ENCODE measurements at regions not wholly inside any gene's neighbourhood (a gene's known extent, or its start where the extent isn't known, plus 50 kb on each side); places are given as distances from the start of the nearest gene placed in this dataset.

DNA sequence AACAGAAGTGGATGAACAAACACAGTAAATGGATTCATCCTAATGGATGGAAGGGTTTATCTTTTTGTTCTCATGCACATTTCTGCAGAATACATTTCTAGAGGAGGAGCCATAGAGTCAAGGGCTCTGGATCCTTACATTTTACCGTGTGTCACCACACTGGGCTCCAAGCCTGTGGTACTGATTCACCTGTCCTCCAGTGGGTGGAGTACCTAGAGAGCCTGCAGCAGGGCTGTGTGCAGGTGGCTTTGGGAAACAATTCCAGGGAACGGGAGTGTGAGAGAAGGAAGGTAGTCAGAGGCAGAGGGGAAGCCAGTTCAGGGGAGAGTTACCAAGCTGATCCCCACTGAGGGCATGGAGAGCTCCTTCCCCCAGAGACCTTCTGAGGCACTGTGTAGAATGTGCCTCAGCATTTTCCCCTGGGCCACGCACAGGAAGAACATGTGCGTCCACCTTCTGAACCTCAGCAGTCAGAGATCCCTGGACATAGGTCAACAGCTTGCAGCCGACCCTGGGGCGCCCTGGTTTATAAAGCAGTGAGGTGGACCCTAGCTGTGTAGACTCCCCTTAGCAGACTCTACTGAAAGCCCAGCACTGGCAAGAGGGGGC, 85.3 kb upstream of the SLC22A23 start:
- Histone ChIP-seq H3K27ac (no peak overlapping the region), H3K36me3 (no peaks in the 10 kb centered on the region), H3K4me3 (no peak overlapping the region), H3K9me3 (no peaks in the 10 kb centered on the region), H3K4me1 (no peaks in the 10 kb centered on the region), H3K27me3 (replicated peaks in 1 of 7) (peaks cover 0 to 35% (median 0%) of the 10 kb centered on the region in 7 donors)
- WGBS, 5 donors: 82 to 88% (median 86%) methylated on average over 6 of the region's 6 CpGs
- intact Hi-C loops (cut with DNase I; ENCODE audit: low total_unique reads): no loop called here
- no peak for DNase-seq
- TF ChIP-seq, protein P1, sequence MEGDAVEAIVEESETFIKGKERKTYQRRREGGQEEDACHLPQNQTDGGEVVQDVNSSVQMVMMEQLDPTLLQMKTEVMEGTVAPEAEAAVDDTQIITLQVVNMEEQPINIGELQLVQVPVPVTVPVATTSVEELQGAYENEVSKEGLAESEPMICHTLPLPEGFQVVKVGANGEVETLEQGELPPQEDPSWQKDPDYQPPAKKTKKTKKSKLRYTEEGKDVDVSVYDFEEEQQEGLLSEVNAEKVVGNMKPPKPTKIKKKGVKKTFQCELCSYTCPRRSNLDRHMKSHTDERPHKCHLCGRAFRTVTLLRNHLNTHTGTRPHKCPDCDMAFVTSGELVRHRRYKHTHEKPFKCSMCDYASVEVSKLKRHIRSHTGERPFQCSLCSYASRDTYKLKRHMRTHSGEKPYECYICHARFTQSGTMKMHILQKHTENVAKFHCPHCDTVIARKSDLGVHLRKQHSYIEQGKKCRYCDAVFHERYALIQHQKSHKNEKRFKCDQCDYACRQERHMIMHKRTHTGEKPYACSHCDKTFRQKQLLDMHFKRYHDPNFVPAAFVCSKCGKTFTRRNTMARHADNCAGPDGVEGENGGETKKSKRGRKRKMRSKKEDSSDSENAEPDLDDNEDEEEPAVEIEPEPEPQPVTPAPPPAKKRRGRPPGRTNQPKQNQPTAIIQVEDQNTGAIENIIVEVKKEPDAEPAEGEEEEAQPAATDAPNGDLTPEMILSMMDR (IDR thresholded peaks at IDR 0.05 in 8 of 11, conservative IDR thresholded peaks at IDR 0.05 in 3 of 11): no peak
- TF ChIP-seq POLR2A (IDR thresholded peaks at IDR 0.05) (no peak), POLR2AphosphoS5 (IDR thresholded peaks at IDR 0.05) (no peak)

DNA sequence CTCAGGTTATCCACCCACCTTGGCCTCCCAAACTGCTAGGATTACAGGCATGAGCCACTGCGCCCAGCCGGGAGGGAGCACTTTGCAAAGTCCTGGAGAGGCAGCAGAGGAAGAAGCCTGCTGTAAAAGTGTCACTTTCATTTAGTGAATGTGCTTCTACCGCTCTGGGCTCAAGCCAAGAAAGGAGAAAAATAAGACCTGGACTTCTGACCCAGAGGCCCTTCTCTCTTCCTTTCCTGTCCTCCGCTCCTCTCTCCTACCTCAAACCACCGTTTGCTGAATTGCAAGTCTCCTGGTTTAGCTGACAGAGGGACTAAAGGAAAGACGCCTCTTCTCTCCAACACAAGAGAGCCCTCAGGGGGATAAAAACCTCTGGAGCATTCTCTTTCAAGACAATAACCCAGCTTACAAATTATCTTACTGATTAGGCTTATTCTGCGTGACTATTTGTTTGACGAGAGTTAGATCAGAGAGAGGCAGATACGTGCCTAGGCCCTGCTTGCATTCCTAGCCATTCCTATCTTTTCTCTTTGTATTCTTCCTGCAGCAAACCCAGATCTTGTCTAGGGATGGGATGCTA, 84.2 kb upstream of the SLC22A23 start:
- WGBS, 5 donors: 75 to 88% (median 82%) methylated on average over 9 of the region's 9 CpGs
- TF ChIP-seq POLR2AphosphoS5 (IDR thresholded peaks at IDR 0.05) (no peak), POLR2A (IDR thresholded peaks at IDR 0.05) (no peak)
- TF ChIP-seq, protein P1 (IDR thresholded peaks at IDR 0.05 in 8 of 11, conservative IDR thresholded peaks at IDR 0.05 in 3 of 11): no peak

DNA sequence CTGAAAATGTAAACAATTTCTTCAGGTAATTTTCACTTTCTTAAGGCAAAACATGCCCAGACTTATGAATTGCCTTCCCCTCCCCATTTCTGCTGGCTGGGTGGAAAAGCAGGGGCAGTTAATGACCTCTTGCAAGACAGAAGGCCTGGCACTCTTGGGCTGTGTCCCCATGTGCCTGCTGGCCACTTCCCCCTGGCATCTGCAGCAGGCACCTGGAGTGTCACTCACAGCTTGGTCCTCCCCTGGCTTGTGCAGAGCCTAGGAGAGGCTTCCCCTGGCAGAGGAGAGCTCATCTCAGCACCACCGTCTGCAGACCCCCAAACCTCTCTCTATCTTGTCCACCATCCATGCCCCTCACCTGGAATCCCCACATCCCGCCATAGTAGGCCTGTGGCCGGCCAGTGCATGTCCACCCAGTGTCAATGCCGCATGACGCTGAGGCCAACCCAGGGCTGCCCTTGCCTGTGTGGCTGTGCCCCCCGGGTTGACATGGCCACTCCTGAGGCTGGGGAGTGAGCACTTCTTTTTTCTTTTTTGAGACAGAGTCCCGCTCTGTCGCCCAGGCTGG, 83.5 kb upstream of the SLC22A23 start:
- DNase-seq: no peak
- no peaks in the 10 kb centered on the region for H3K4me1 ChIP-seq
- no peak overlapping the region for H3K4me3 ChIP-seq
- no peak for TF ChIP-seq POLR2A (IDR thresholded peaks at IDR 0.05)
- no peaks in the 10 kb centered on the region for H3K36me3 ChIP-seq
- no peaks in the 10 kb centered on the region for H3K9me3 ChIP-seq
- WGBS, 5 donors: 90 to 94% (median 94%) methylated on average over 8 of the region's 8 CpGs
- H3K27ac ChIP-seq: no peak overlapping the region
- intact Hi-C loops (cut with DNase I; ENCODE audit: low total_unique reads): no loop called here
- H3K27me3 ChIP-seq (replicated peaks in 1 of 7): peaks cover 0 to 40% (median 0%) of the 10 kb centered on the region in 7 donors

More for the DNA sequence above, 84.2 kb upstream of the SLC22A23 start:
- Histone ChIP-seq H3K4me1 (no peaks in the 10 kb centered on the region), H3K4me3 (no peak overlapping the region), H3K27ac (no peak overlapping the region), H3K27me3 (replicated peaks in 1 of 7) (peaks cover 0 to 40% (median 0%) of the 10 kb centered on the region in 7 donors), H3K36me3 (no peaks in the 10 kb centered on the region), H3K9me3 (no peaks in the 10 kb centered on the region)
- intact Hi-C loops (cut with DNase I; ENCODE audit: low total_unique reads): no loop called here
- no peak for DNase-seq

DNA sequence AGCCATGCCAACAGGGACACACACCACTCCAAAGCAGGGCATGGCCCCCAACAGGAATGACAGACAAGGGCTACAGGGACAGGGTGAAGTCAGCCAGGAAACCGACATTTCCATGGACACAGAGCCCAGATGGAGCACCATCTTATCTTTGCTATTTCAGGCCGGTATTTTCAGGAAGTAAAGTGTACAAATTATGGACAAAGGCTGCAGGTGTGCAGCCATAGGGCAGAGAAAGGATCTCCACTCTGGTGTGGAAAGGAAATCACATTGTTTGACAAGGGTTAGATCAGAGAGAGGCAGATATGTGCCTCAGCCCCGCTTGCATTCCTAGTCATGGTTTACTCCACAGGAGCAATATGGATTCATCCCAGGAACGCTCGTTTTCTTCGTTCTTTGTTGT, 81.7 kb upstream of the SLC22A23 start:
- no peak for DNase-seq
- no peaks in the 10 kb centered on the region for H3K4me1 ChIP-seq

More for the DNA sequence above, 81.7 kb upstream of the SLC22A23 start:
- Histone ChIP-seq H3K9me3 (no peaks in the 10 kb centered on the region), H3K36me3 (no peaks in the 10 kb centered on the region), H3K4me3 (no peak overlapping the region), H3K27me3 (replicated peaks in 1 of 7) (peaks cover 0 to 40% (median 0%) of the 10 kb centered on the region in 7 donors), H3K27ac (no peak overlapping the region)
- intact Hi-C loops (cut with DNase I; ENCODE audit: low total_unique reads): no loop called here
- WGBS, 5 donors: 52 to 76% (median 62%) methylated on average over 6 of the region's 6 CpGs
- TF ChIP-seq POLR2AphosphoS5 (IDR thresholded peaks at IDR 0.05) (no peak), POLR2A (IDR thresholded peaks at IDR 0.05) (no peak)
- TF ChIP-seq, protein P1 (IDR thresholded peaks at IDR 0.05 in 8 of 11, conservative IDR thresholded peaks at IDR 0.05 in 3 of 11): no peak

All from spleen (tissue), 11 donors.